COR-L47 (cell line): ENCODE measurements at regions not wholly inside any gene's neighbourhood (a gene's known extent, or its start where the extent isn't known, plus 50 kb on each side); places are given as distances from the start of the nearest gene placed in this dataset.

Source experiments
- DNase-seq: peaks from one replicate; lab custom pipeline; 2025; lab: John Stamatoyannopoulos, UW

GRCh38 chr20:40449144-40449690 lies 239.8 kb downstream of the MAFB start:
- no peak for DNase-seq

- no peak for DNase-seq
Measured at GRCh38 chr20:40446888-40447287, 242.1 kb downstream of the MAFB start.

GRCh38 chr20:40444516-40444915 lies 244.5 kb downstream of the MAFB start:
- DNase-seq, result no peak

GRCh38 chr20:40443753-40444152 lies 245.3 kb downstream of the MAFB start:
- DNase-seq, result no peak

- DNase-seq, result no peak
Measured at GRCh38 chr20:40442181-40442963, 246.7 kb downstream of the MAFB start.

- no peak for DNase-seq
Measured at GRCh38 chr20:40441771-40442170, 247.3 kb downstream of the MAFB start.

- DNase-seq, result no peak
Measured at GRCh38 chr20:40438161-40438830, 250.7 kb downstream of the MAFB start.

- DNase-seq, result no peak
Measured at GRCh38 chr20:40436011-40436410, 253.0 kb downstream of the MAFB start.

GRCh38 chr20:40435146-40435895 lies 253.7 kb downstream of the MAFB start:
- no peak for DNase-seq

GRCh38 chr20:40434122-40434521 lies 254.9 kb downstream of the MAFB start:
- DNase-seq, result no peak

GRCh38 chr20:40433341-40433861 lies 255.6 kb downstream of the MAFB start:
- DNase-seq, result no peak

GRCh38 chr20:40431611-40432010 lies 257.4 kb downstream of the MAFB start:
- DNase-seq, result no peak

GRCh38 chr20:40431112-40431511 lies 257.9 kb downstream of the MAFB start:
- no peak for DNase-seq

GRCh38 chr20:40427026-40427425 lies 262.0 kb downstream of the MAFB start:
- no peak for DNase-seq

GRCh38 chr20:40424695-40425094 lies 264.3 kb downstream of the MAFB start:
- DNase-seq, result no peak

GRCh38 chr20:40422656-40423055 lies 266.4 kb downstream of the MAFB start:
- no peak for DNase-seq

GRCh38 chr20:40416274-40416673 lies 272.8 kb downstream of the MAFB start:
- DNase-seq, result no peak

- DNase-seq, result no peak
Measured at GRCh38 chr20:40414843-40415615, 274.0 kb downstream of the MAFB start.

- no peak for DNase-seq
Measured at GRCh38 chr20:40410028-40410427, 279.0 kb downstream of the MAFB start.

GRCh38 chr20:40397467-40397866 lies 291.6 kb downstream of the MAFB start:
- no peak for DNase-seq
